AG04449 (cell line): ENCODE measurements at regions not wholly inside any gene's neighbourhood (a gene's known extent, or its start where the extent isn't known, plus 50 kb on each side); places are given as distances from the start of the nearest gene placed in this dataset.

Experiments
- CTCF ChIA-PET: fragments of 350-600 bp; formaldehyde crosslinking; extraction: SDS; loops from one replicate; lab custom pipeline; 2021; ENCODE audit warnings: antibody characterized with exemption; lab: Yijun Ruan, JAX
- POLR2A ChIA-PET: fragments of 400-600, 350-600 bp; formaldehyde crosslinking; extraction: SDS; loops from one replicate; lab custom pipeline; 2020; ENCODE audit warnings: antibody characterized with exemption, inconsistent platforms; lab: Yijun Ruan, JAX
- DNase-seq: peaks from one replicate; pipeline ENCODE4 v3.0.0-alpha.2; 2010; ENCODE audit warnings: low read depth, low spot score
- H3K4me3 ChIP-seq: 2 replicates; pipeline ENCODE4 v1.5.1; 2011; ENCODE audit warnings: low read depth, mild to moderate bottlenecking, control low read depth, low read length
- CTCF ChIP-seq: IDR thresholded peaks from one replicate; pipeline ENCODE4 v1.5.1; 2011; ENCODE audit warnings: mild to moderate bottlenecking, moderate library complexity, low read length, control low read depth, inconsistent platforms; ENCODE audit not compliant: insufficient read depth; ENCODE audit errors: missing control alignments

- ChIA-PET CTCF (interaction anchor here (1.6 kb wide), 1 partner anchor 215 kb away, joined by 3 read pairs; no protein-coding TSS in a partner anchor), POLR2A (no interaction called here)
- no peak overlapping the region for H3K4me3 ChIP-seq
- no peak for DNase-seq
- TF ChIP-seq CTCF: no peak
Measured at GRCh38 chr18:42268186-42268725, 313.2 kb downstream of the PIK3C3 start.

DNA sequence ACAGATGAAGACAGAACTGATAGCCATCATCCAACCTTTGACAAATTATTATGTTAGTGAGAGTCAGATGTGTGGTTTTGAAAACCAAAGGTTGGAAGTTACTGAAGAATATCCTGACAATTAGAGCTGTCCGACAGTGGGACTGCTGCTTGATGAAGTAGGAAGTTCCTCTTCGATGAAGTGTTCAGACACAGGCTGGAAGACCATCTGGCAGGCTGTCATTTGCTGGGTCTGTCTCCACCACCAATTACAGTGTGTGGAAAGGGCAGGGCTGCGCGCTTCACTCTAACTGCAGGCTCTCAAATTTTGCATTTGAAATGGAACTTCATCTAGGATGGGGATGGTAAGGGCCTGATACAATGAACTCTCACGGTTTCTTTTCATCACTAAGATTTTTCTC lies 313.8 kb downstream of the PIK3C3 start:
- no peak overlapping the region for H3K4me3 ChIP-seq
- TF ChIP-seq CTCF: no peak
- no peak for DNase-seq
- ChIA-PET CTCF (interaction anchor here (1.6 kb wide), 1 partner anchor 215 kb away, joined by 3 read pairs; no protein-coding TSS in a partner anchor), POLR2A (no interaction called here)

DNA sequence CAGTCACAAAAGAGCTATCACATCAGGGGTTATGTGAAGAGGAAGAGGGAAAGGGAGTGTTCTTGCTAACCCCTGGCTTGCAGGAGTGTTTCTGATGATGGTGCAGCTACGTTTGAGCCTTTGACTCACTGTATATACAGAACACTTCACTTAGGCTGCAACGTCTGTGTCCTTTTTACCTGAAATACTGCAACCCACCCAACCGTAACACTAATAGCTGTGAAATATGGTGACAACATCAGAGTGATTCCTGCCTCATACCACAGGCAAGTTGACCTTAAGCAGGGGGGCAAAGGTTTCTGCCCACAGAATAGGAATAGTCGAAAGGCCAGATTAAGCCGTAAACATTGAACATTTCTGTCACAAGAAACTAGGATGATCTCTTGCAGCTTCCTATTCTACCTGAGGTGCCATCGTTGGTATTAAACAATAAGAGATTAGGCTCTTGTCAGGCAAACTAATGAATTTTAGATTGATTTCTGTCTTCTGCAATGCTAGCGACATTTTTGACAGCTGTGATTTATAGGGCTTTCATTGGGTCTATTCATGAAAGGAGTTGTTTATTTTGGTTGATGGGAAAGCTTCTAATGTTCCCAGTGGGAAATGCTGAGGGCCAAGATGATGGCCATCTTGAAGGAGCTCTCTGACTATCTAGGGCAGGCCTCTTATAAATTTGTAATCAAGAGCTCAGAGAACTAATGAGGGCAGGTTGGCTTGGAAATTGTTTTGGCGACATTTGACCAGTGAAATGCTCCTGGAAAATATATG lies 316.8 kb downstream of the PIK3C3 start:
- CTCF ChIA-PET: interaction anchor here (1.9 to 6.9 kb wide), 3 partner anchors 27 to 218 kb away, joined by 8 to 86 read pairs (median 12); no protein-coding TSS in a partner anchor
- no peak for TF ChIP-seq CTCF

DNA sequence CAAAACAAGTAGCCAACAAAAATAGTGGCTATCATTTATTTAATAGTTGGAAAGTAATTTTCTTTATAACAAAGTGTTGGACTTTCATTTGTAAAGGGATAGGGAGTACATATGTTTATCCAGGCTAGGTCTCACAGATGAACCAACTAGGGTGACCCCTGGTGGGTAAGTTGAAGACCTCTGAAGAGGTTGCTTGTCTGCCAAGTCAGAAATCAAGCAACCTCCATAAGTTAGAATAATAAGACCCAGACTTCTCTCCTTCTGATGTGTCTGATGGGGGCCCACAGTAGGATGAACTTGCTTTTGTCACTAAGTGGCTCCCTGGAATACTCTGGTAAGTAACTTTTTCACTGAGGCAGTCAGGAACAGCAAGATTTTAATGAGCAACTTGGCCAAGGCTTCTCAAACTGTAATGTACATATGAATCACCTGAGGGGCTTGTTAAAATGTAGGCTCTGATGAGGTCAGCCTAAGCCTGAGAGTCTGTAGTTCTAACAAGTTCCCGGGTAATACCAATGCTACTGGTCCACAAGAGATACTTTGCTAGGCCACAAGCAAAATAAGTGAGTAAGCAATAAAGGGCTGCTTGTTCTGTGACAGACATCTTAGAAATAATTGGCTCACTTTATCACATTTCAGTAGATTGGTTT lies 319.6 kb downstream of the PIK3C3 start:
- CTCF ChIA-PET: interaction anchor here (0.6 to 6.9 kb wide), 2 partner anchors 160 to 433 kb away, joined by 3 to 86 read pairs; no protein-coding TSS in a partner anchor
- no peak overlapping the region for H3K4me3 ChIP-seq
- peak; percentile 13 for TF ChIP-seq CTCF
- no peak for DNase-seq
- POLR2A ChIA-PET: no interaction called here

More for the DNA sequence above, 316.8 kb downstream of the PIK3C3 start:
- POLR2A ChIA-PET: no interaction called here
- DNase-seq: no peak
- no peak overlapping the region for H3K4me3 ChIP-seq

DNA sequence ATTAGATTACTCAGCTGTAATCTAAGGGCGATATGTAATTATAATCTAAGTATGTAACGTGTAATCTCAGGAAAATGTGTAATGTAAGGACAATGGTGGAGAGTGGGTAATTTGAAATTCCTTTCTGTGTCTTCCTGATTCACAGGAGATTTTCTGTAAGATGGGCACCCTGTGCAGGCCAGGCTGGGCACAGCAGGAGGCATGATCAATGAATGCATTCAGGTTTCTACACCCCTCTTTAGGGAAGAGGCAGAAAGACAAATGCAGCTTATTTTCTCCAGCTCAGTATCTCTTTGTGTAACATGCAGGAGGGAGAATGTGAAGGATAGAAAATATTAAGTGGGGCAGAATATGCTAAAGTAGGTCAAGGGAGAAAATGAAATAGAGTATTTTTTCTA lies 320.1 kb downstream of the PIK3C3 start:
- ChIA-PET CTCF (interaction anchor here (6.9 kb wide), 1 partner anchor 160 kb away, joined by 86 read pairs; no protein-coding TSS in a partner anchor), POLR2A (no interaction called here)
- no peak overlapping the region for H3K4me3 ChIP-seq
- TF ChIP-seq CTCF: no peak
- no peak for DNase-seq
